WERI-Rb-1 (cell line): ENCODE measurements at regions not wholly inside any gene's neighbourhood (a gene's known extent, or its start where the extent isn't known, plus 50 kb on each side); places are given as distances from the start of the nearest gene placed in this dataset.
"Not testable (repeated sequence)": the region's sequence is repeated elsewhere in the genome, so short reads cannot be mapped to it uniquely, and the experiment has no call there.

Experiments used
- DNase-seq: peaks from one replicate; pipeline ENCODE4 v3.0.0-alpha.2; 2020
- H3K27ac ChIP-seq: fragments of 250-450 bp; sonication (Bioruptor Pico); 2 replicates; pipeline ENCODE4 v1.5.1; 2020; ENCODE audit warnings: mild to moderate bottlenecking, moderate library complexity
- H3K27me3 ChIP-seq: fragments of 250-450 bp; sonication (Bioruptor Pico); 2 replicates; pipeline ENCODE4 v1.5.1; 2021; ENCODE audit warnings: mild to moderate bottlenecking, low read depth, moderate library complexity; ENCODE audit not compliant: insufficient read depth, severe bottlenecking
- H3K36me3 ChIP-seq: fragments of 250-450 bp; sonication (Bioruptor Pico); 2 replicates; pipeline ENCODE4 v1.5.1; 2020; ENCODE audit warnings: mild to moderate bottlenecking, moderate library complexity
- H3K4me3 ChIP-seq: 2 replicates; pipeline ENCODE4 v1.5.1; 2011; ENCODE audit warnings: low read depth, mild to moderate bottlenecking, control low read depth, low read length
- H3K9me3 ChIP-seq: fragments of 250-450 bp; sonication (Bioruptor Pico); 2 replicates; pipeline ENCODE4 v1.5.1; 2021; ENCODE audit warnings: mild to moderate bottlenecking, moderate library complexity; ENCODE audit not compliant: severe bottlenecking

DNA sequence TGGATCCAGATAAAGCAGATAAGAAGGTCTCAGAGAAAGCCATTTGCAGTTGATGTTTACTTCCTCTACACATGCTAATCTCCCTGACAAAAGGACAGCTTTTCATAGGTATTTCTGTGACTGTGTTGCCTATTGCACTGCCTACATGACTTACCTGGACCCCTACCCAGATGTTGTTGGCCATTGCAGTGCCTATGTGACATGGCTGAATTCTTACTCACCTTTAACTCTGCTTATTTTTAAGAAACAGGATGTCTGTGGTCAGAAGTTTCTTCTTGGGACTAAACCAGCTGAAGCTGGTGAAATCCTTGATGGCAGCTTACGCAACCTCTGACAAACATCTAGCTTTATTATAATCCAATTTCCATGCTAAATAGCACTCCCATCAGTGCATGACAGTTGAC, 50.7 kb downstream of the PPIAL4D start:
- not testable (repeated sequence) for H3K4me3 ChIP-seq, H3K9me3 ChIP-seq, H3K27ac ChIP-seq, H3K27me3 ChIP-seq, DNase-seq, H3K36me3 ChIP-seq

GRCh38 chr1:145189543-145190030, 52.4 kb downstream of the PPIAL4D start:
- H3K9me3 ChIP-seq, DNase-seq, H3K4me3 ChIP-seq, H3K36me3 ChIP-seq, H3K27ac ChIP-seq, H3K27me3 ChIP-seq: not testable (repeated sequence)

GRCh38 chr1:145188869-145189542, 53.0 kb downstream of the PPIAL4D start:
- not testable (repeated sequence) for H3K4me3 ChIP-seq, H3K36me3 ChIP-seq, DNase-seq, H3K27ac ChIP-seq, H3K9me3 ChIP-seq, H3K27me3 ChIP-seq

GRCh38 chr1:145182606-145183413, 59.2 kb downstream of the PPIAL4D start:
- DNase-seq, H3K36me3 ChIP-seq, H3K27ac ChIP-seq, H3K27me3 ChIP-seq, H3K4me3 ChIP-seq, H3K9me3 ChIP-seq: not testable (repeated sequence)

- H3K27me3 ChIP-seq, H3K4me3 ChIP-seq, H3K9me3 ChIP-seq, H3K36me3 ChIP-seq, H3K27ac ChIP-seq, DNase-seq: not testable (repeated sequence)
Measured at GRCh38 chr1:145176285-145176925, 65.6 kb downstream of the PPIAL4D start.

DNA sequence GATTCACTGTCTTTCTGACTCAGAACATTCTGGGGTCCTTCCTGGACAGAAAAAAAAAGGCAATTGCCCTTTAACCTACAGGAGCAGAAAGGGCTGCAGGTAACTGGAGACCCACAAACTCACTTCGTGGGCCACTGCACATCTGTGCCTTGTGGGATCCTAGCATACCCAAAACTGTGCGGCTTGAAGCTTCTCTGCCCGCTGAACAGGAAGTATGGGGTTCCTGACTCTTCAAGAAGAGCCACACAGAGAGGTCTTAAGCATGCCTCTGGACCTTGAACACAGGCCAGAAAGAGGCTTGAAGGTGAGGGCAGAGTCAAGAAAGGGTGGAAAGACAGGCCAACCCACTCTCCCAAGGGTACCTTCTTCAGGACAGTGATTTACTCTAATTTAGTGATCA, 67.6 kb downstream of the PPIAL4D start:
- H3K4me3 ChIP-seq, DNase-seq, H3K9me3 ChIP-seq, H3K27me3 ChIP-seq, H3K27ac ChIP-seq, H3K36me3 ChIP-seq: not testable (repeated sequence)

DNA sequence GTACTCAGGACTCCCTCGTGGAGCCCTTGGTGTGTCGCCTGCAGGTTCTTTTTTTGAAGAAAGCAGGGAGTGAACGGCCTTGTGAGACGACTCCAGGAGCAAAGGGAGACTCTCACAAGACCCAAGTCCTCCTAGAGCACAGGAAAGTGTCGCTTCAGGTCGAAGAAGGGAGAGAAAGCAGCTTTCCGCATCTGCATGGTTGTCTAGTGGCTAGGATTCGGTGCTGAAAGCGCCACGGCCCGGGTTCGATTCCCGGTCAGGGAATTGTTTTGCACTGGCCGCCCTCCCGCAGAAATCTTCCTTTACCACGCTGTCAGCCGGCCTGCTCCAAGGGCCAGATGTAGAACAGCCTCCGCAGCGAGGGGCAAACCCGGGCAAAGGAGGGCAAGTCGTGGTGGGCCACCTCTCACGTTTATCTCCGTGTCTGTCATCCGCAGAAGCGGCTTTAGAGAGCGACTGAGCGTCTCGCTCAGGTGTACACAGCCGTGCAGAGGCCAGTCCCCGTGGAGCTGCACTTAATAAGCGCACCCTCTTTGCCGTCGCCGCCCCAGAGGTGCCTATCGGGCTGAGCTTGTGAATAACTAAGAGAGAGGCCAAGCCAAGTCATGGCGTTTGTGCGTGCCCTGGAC, 72.6 kb downstream of the FAM72D start:
- not testable (repeated sequence) for DNase-seq, H3K9me3 ChIP-seq, H3K27ac ChIP-seq, H3K27me3 ChIP-seq, H3K36me3 ChIP-seq
- H3K4me3 ChIP-seq = peak overlapping the region; percentile 33

DNA sequence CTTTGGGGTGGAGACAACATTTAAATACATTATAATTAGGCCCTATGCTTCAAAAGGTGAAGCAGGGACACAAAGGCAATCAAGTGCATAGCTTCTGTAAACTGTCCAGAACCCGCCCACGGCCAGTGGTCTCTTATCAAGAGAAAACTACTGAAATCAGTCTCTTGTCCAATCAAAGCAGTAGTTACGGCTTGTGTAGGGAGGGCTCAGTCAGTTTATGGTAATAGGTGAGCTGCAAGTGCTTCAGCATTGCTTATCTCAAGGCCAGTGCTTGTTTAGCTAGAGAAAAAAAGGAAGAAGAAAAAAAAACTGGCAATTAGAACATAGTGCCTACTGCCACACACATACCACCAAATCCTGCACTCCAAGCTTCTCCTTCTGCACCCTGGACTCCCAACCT, 68.6 kb downstream of the FAM72D start:
- not testable (repeated sequence) for H3K36me3 ChIP-seq, H3K27me3 ChIP-seq, H3K27ac ChIP-seq, H3K4me3 ChIP-seq, DNase-seq, H3K9me3 ChIP-seq
